HG03066 (cell line): ENCODE measurements at regions not wholly inside any gene's neighbourhood (a gene's known extent, or its start where the extent isn't known, plus 50 kb on each side); places are given as distances from the start of the nearest gene placed in this dataset.
"Not testable (repeated sequence)": the region's sequence is repeated elsewhere in the genome, so short reads cannot be mapped to it uniquely, and the experiment has no call there.

Experiments used
- ATAC-seq: cut with Tn5 transposase; IDR thresholded peaks from one replicate; pipeline ENCODE4 v1.9.1; 2021; ENCODE audit warnings: low read depth; ENCODE audit not compliant: unreplicated experiment

DNA sequence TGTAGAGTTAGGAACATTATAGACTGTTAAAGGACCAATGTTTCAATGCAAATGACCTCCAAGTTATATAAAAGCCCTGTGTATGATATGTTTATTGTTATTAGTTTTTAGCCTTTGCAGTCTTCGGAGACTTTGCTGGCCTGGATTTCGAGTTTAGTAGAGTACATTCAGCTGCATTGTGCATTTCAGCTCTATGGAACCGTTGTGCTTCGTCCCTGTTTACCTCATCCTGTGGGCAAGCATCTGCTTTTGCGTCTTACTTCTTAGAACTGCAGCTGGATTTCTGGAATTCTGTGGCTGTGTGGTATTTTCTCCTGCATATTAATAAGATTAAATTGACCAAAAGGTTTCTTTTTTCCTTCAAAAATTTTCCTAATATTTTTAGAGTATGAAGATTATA is 138.6 kb downstream of the KCNRG start:
- no peak for ATAC-seq

DNA sequence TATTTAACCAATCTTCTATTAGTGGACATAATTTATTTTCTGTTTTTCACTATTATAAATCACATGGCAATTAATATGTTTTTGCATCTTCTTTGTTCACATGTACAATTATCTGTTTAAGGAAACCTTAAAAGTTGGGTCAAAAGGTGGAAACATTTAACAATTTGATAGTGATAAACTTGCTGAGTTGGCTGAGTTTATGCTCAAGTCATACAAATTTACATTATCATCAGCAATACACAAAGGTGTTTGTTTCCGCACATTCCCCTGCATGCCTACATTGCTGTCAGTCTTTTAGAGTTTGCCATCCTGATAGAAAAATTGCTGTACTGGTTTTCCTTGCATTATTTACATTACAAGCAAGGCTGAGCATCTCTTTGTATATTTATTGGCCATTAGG is 139.5 kb downstream of the KCNRG start:
- ATAC-seq = no peak

DNA sequence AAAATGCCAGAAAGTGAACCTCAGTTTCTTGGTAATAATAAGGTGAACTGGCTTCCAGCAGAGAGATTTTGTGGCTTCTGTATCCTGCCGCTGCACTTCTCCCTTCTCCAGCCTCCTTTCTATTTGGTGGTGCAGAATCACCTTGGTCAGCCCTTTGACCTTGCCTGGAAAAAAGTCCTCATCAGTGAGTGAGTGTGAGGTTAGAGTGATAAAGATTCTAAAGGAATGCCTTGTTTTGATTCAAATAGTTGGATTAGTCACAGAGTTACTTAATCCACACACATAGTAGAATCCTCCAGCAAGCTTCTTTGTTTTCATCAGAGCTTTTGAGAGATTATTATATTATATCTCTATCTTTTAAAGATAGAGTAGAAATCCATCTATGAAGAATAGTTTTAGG is 140.9 kb downstream of the KCNRG start:
- ATAC-seq = no peak

DNA sequence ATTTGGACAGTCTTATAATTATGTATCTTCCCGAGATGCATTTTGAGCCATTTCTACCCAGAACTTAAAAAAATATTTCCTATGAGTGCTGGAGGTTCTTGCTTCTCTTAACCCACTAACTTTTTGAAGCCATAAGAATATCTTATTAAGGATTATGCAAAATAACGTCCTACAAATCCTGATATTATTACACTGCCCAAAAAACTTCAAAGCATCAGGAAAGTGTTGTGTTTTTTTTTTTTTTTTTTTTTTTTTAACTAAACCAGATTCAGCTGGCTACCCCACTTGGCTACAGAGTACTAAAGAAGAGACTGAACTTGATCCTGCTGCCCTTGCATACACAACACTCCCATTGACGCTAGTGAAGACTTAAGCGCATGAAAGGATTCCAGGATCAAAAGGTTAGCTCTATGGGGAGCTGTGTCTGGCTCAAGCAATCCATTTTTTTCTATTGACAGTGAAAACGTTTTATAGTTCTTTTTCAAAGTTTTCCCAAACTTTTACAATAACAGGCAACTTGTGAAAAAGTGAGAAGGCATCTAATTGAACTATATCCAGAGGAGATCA is 141.4 kb downstream of the KCNRG start:
- ATAC-seq = no peak

DNA sequence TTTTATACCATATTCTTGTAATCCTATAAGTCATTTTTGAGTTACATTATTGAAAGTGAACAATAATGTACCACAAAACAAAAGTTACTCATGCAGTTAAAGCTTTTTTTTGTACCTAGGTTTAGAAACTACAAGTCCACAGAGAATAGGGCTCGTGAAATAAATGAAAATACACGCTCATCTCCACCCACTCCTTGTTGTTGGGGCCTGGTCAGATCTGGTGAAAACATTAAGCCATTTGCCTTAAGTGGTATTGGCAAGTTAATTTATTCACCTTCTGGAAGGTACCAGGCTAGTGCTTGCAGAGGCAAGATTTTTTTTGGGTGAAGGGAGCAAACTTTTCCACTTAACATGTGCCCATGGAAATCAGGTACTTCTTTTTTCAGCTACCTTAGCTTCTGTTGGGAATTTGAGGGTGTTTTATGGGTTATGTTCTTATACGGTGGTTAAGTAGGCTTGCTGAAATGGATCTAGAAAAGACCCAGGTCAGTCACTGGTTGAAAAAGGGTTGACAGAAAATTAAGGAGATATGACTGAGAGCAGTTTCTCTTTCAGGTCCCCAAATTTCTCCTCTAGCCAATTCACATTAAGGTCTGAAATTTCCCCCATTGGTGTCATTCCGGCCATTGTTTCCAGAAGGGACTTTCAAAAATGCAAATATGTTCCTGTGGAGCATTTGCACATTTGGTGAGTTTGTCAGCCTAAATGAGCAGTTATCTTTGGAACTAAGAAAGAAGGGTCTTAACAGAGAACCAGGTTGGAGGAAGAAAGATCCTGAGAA is 143.3 kb downstream of the KCNRG start:
- no peak for ATAC-seq

DNA sequence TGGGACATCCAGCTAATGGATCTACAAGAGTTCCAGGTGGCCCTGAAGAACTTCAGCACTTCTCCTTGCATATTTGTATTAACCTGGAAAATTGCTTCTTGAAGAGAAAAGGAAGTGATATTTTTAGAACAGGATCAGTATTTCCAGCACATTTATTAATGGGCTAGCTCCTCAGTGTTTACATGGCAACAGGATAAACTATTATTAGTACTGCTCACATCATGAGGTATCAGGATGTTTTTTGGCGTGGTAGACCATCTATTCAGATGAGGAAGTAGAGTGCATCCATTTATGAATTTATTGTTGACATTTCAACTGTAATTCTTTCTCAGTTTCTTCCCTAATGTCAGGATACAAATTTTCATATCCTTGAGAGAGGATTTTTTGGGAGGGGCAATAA is 144.4 kb downstream of the KCNRG start:
- ATAC-seq = no peak

DNA sequence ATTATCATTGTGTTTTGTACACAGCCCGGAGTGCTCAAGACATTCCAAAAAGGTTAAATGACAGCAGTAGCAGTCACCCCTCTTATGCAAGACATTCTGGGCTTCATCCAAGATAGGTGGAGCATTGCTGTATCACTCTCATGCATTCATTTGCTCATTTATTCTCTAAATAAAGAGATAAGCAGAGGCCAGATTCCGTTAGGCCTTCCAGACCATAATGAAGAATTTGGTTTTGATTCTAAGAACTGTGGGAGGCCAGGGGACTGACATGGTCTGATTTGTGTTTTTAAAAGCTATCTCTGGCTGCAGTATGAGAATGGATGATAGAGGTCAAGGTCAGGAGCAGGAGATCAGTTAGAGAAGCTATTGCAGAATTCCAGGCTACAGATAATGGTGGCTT is 145.8 kb downstream of the KCNRG start:
- no peak for ATAC-seq

DNA sequence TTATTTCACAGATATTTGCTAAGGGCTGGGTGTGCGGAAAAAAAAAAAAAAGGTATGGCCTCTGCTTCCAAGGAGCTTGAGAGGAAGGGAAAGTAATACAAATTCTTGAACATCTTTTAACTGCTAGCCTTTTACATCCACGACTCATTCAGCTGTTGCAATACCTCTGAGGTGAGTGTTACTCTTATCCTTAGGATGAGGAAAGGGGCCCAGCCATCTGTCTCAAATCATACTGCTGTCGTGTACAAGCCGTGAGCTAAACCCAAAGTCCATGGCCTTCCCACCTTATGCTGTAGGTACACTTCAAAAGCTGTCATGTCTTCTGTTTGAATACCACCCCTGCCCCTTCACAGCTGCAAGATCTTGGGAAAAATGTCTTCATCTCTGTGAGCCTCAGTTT is 146.8 kb downstream of the KCNRG start:
- ATAC-seq = no peak

DNA sequence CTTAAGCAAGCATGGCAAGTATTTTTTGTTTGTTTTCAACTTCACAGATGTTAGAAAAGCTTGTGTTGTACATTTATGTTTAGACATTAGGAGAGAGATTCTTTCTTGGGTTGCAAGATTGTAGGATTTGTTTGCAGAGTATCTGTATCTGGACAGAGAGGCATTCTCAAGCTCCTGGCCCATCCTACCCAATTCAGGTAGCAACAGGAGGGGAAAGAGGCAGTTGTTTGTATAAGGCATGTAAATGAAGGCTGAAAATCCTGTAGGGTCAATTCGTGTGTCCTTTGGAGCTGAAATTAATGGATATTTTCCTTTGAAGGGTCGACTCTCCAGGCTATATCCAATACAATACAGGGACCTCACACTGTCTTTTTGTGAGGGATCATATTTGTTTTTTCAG is 147.3 kb downstream of the KCNRG start:
- no peak for ATAC-seq

DNA sequence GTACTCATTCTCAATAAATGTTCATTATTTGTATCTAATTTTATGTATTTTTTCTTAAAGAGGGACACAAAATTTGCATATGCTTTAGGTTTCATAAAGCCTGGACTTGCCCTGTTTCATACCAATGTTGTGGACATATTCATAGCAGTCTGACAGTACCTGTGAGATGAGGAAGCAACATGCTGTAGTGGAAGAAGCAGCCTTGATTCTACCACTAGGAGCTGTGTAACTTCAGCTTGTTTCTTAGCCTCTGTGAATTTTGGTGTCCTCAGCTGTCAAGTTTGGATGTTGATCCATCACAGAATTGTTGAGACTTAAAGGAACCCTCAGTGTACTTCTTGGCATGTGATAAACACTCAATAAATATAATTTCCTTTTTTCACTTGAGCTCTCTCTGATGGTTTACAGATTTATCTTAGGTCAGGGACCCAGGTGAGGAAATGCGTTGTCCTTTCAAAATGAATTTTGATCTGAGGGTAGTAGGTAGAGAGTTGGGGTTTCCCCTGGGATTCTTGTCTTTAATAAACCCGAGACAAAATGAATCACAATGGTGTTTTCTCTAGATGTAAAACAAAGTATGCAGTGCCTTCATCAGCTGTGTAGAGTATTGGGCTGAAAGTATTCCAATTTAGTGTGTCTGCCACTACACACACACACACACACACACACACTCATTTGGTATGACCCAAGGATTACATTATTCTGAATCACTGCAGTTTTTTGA is 152.1 kb downstream of the KCNRG start:
- no peak for ATAC-seq

DNA sequence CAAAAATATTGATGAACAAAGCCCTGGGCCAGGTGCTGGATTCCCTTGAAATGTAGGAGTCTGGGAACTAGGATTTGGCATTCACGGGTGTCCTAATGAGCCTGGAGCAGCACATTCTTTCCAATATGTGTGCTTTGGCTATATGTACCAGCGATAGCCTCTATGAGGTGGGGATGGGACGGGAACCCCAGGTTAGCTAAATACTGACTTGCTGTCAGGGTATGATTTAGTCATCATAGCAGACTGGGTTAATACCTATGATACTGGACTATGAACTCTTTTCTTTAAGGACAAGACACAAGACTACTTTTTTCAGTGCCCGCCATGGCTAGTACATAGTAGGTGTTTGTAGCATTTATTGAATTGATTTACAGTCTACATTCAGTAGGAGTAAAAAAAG is 152.7 kb downstream of the KCNRG start:
- ATAC-seq = no peak

DNA sequence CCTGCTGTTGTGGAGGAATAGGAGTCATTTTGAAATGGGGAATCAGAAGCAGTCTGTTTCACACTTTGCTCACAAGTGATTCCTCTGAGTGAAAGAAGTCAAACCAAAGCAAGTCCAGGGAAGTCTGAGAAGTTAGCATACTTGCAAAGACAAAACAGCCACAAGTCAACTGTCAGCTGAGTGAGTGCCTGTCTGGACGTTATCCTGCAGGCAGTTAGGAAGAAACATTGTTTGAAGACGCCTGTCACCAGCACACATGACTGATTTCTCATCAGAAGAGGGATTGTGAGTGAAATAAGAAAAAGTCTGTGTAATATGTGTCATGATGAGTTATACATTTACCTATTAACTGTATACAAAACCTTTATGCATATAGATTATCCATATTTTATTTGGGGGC is 153.5 kb downstream of the KCNRG start:
- ATAC-seq = no peak

DNA sequence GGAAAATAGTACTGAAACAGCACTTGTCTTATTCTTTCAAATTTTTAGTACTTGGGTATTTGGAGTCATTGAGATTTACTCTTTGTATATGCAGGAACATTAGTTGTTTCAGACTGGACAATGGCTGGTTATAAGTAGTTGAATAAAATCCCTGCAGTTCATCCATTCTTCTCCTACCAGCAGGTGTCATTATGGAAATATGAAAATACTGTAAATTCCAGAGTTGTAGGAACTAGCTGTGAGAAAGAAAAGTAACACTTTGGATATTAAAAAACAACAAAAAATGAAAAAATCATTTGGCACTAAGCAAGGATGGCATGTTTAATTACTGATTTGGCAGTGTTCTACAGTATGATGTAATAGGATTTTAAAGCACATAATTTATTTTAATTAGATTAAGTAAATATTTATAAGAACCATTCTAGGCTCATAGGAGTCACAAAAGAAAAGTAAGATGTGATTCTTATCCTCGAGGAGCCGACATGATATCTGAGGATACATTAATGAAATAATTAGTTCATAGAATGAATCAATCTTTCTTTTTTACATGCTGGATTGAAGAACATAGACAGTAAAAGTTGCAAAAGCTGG is 155.3 kb downstream of the KCNRG start:
- ATAC-seq = no peak

DNA sequence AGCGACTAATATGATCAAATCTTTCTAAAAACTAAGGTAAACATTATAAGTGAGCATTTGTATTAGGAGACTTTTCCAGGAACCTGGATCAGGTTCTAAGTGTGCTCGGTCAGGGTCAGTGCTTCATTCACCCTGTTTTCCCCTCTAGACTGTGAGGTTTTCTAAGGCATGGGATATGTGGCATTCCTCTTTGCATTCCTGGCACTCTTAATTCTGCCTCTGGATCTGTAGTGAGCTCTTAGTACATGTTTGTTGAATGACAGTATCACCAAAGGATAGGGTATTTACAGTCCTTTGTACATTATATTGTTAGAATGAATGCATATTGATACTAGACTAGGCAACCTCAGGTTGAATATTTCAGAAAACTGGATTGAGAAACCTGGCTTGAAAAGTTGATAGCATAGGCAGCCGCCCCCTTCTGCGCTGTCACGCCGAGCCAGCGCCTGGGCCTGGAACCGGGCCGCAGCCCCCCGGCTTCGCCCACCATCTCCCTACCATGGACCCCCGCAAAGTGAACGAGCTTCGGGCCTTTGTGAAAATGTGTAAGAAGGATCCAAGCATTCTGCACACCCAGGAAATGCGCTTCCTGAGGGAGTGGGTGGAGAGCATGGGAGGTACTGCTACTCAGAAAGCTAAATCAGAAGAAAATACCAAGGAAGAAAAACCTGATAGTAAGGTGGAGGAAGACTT is 156.5 kb downstream of the KCNRG start:
- no peak for ATAC-seq

DNA sequence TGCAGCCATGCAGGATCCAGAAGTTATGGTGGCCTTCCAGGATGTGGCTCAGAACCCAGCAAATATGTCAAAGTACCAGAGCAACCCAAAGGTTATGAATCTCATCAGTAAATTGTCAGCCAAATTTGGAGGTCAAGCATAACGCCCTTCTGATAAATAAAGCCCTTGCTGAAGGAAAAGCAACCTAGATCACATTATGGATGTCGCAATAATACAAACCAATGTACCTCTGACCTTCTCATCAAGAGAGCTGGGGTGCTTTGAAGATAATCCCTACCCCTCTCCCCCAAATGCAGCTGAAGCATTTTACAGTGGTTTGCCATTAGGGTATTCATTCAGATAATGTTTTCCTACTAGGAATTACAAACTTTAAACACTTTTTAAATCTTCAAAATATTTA is 157.8 kb downstream of the KCNRG start:
- ATAC-seq = not testable (repeated sequence)

DNA sequence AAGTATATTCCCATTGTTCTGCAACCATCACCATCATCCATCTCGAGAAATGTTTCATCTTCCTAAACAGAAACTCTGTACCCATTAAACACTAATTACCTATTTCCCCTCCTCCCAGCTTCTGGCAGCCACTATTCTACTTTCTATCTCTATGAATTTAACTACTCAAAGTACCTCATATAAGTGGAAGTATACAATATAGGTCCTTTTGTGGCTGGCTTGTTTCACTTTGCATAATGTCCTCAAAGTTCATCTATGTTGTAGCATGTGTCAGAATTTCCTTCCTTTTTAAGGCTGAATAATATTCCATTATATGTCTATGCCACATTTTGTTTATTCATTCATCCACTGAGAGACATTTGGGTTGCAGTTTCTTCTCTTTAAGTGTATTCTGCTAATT is 159.4 kb downstream of the KCNRG start:
- ATAC-seq = no peak

DNA sequence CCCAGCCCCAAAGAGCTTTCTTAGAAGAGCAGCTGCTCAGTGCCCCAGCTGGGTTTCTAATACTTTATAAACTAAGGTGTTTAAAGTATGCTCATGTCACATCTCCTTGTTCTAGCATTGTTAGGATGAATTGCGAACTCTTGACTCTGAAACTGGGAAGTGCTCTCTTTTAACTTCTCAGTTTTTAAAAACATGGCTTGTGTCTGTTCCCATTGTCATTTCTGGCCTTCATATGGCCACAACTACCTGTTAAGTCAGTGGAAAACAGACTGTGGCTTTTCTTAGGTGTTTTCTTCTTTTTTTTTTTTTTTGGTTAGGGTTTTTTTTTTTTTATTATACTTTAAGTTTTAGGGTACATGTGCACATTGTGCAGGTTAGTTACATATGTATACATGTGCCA is 164.7 kb downstream of the KCNRG start:
- ATAC-seq = no peak

DNA sequence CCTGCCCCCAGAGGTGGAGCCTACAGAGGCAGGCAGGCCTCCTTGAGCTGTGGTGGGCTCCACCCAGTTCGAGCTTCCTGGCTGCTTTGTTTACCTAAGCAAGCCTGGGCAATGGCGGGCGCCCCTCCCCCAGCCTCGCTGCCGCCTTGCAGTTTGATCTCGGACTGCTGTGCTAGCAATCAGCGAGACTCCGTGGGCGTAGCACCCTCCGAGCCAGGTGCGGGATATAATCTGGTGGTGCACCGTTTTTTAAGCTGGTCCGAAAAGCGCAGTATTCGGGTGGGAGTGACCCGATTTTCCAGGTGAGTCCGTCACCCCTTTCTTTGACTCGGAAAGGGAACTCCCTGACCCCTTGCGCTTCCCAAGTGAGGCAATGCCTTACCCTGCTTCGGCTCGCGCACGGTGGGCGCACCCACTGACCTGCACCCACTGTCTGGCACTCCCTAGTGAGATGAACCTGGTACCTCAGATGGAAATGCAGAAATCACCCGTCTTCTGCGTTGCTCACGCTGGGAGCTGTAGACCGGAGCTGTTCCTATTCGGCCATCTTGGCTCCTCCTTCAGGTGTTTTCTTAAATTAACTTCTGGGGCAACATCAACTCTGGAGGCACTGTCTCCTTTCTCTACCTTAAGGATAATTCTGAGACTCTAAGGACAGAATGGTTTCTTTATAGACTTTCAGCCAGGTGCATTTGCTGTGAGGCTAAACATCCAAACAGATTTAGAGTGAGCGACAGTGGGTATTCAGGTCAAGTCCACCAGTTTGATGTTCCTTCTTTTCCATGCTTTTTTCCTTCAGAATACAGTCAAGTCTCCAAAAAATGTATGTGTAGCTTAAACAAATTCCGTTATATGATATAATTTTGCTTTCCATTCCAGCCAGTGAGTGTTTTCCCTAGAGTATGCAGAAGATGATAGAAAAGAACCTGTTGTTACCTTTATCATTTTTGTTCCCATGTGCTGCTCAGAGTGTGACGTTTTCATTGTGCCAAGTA is 170.8 kb downstream of the KCNRG start:
- not testable (repeated sequence) for ATAC-seq

DNA sequence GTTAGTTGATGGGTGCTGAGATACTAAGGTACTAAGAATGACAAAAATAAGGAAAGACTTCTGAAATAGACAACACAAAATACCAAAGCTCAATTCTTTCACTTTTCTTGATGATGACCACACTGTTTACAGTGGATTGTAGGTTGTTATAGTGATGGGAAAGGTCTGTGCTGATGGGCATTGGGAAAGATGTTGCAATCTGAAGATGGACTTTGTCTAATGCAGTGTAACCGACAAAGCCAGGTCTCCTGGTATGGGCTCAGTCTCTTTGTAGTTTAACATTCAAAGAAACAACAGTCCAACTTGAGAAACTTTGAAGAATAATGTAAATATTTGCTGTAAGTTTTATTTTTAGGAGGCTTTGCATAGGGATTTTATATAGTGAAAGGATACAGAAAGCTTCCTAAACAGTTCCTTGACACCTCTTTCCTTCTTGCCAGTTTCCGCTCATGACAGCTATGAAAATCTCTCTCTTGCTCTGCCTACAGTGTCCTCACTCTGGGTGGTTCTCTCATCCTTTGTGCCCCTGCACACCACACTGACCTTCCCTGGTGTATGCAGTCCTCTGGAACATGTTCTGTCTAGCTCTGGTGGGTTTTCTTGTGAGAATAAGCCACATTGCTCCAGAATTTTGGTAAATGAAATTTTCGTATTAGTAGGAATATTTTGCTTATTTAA is 172.2 kb downstream of the KCNRG start:
- ATAC-seq = no peak
